Activated B cell treated with CpG ODN at 0.5 μM for 24 hours (primary cell): ENCODE measurements at regions not wholly inside any gene's neighbourhood (a gene's known extent, or its start where the extent isn't known, plus 50 kb on each side); places are given as distances from the start of the nearest gene placed in this dataset.

Source experiments
- ATAC-seq: fragments of 200-7000 bp; cut with Tn5 transposase; one replicate; pipeline ENCODE4 v1.10.0; 2021; ENCODE audit warnings: low read depth, mild to moderate bottlenecking, moderate library complexity
- CTCF ChIA-PET: fragments of 350-600 bp; sonication (Branson Sonifier 250); formaldehyde crosslinking; loops from one replicate; lab custom pipeline; 2021; ENCODE audit warnings: antibody characterized with exemption; lab: Charles Lee
- POLR2A ChIA-PET: fragments of 350-600 bp; sonication (Branson Sonifier 250); formaldehyde crosslinking; loops from one replicate; lab custom pipeline; 2021; ENCODE audit warnings: antibody characterized with exemption; lab: Charles Lee
- DNase-seq: peaks from one replicate; pipeline ENCODE4 v3.0.0; 2022
- H3K27ac Mint-ChIP-seq: one replicate; pipeline ENCODE4 v1.8.0; 2020; ENCODE audit warnings: mixed read lengths
- H3K27me3 Mint-ChIP-seq: one replicate; pipeline ENCODE4 v1.8.0; 2021; ENCODE audit warnings: mixed read lengths
- H3K36me3 Mint-ChIP-seq: one replicate; pipeline ENCODE4 v1.8.0; 2021; ENCODE audit warnings: low read depth, mixed read lengths
- H3K4me1 Mint-ChIP-seq: one replicate; pipeline ENCODE4 v1.8.0; 2021; ENCODE audit warnings: mixed read lengths
- H3K4me3 Mint-ChIP-seq: one replicate; pipeline ENCODE4 v1.8.0; 2020; ENCODE audit warnings: mild to moderate bottlenecking, mixed read lengths
- H3K9me3 Mint-ChIP-seq: one replicate; pipeline ENCODE4 v1.8.0; 2020; ENCODE audit warnings: mixed read lengths
- intact Hi-C: fragments of 100-400 bp; cut with micrococcal nuclease; formaldehyde crosslinking; loops from one replicate; pipeline ENCODE4 v1.15.1; 2024
- TF ChIP-seq, protein P1 (sequence below): fragments of 200-600 bp; IDR thresholded peaks from one replicate; pipeline ENCODE4 v1.8.0; 2022; ENCODE audit warnings: antibody characterized with exemption, mild to moderate bottlenecking

DNA sequence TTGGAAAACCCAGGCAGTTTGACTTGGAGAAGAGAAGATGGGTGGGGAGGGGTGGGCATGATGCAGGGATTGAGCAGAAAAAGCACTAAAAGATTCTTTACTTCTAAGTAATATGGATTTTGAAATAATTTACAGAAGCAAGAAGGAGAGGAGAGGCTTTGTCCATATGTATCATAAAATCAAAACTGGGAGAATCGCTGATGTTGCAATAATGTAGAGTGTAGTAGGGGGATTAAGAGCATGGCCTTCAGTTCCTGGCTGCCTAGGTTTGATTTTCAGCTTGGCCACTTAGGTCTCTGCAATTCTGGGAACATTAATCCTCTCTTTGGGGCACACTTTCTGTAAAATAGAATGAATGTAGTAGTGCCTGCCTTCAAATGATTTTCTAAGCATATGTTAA lies 1760.4 kb upstream of the CELF4 start:
- POLR2A ChIA-PET: no interaction called here
- DNase-seq: no peak
- intact Hi-C loops: no loop called here
- CTCF ChIA-PET: no interaction called here
- H3K27ac Mint-ChIP-seq: no peak overlapping the region
- H3K9me3 Mint-ChIP-seq: no peaks in the 10 kb centered on the region
- H3K27me3 Mint-ChIP-seq: no peaks in the 10 kb centered on the region
- no peaks in the 10 kb centered on the region for H3K36me3 Mint-ChIP-seq
- H3K4me3 Mint-ChIP-seq: no peak overlapping the region
- H3K4me1 Mint-ChIP-seq: no peaks in the 10 kb centered on the region
- no peak for ATAC-seq
- TF ChIP-seq, protein P1, sequence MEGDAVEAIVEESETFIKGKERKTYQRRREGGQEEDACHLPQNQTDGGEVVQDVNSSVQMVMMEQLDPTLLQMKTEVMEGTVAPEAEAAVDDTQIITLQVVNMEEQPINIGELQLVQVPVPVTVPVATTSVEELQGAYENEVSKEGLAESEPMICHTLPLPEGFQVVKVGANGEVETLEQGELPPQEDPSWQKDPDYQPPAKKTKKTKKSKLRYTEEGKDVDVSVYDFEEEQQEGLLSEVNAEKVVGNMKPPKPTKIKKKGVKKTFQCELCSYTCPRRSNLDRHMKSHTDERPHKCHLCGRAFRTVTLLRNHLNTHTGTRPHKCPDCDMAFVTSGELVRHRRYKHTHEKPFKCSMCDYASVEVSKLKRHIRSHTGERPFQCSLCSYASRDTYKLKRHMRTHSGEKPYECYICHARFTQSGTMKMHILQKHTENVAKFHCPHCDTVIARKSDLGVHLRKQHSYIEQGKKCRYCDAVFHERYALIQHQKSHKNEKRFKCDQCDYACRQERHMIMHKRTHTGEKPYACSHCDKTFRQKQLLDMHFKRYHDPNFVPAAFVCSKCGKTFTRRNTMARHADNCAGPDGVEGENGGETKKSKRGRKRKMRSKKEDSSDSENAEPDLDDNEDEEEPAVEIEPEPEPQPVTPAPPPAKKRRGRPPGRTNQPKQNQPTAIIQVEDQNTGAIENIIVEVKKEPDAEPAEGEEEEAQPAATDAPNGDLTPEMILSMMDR: no peak

- CTCF ChIA-PET: no interaction called here
- intact Hi-C loops: no loop called here
- H3K9me3 Mint-ChIP-seq: no peaks in the 10 kb centered on the region
Measured at GRCh38 chr18:39319141-39319540, 1753.5 kb upstream of the CELF4 start.

GRCh38 chr18:39318462-39318861 lies 1752.9 kb upstream of the CELF4 start:
- Mint-ChIP-seq H3K4me1 (peaks cover 5% of the 10 kb centered on the region), H3K27me3 (no peaks in the 10 kb centered on the region), H3K4me3 (no peak overlapping the region), H3K9me3 (no peaks in the 10 kb centered on the region), H3K36me3 (no peaks in the 10 kb centered on the region), H3K27ac (no peak overlapping the region)
- TF ChIP-seq, protein P1: no peak
- POLR2A ChIA-PET: no interaction called here
- intact Hi-C loops: no loop called here
- CTCF ChIA-PET: no interaction called here
- ATAC-seq: no peak
- no peak for DNase-seq

More at GRCh38 chr18:39319141-39319540, 1753.5 kb upstream of the CELF4 start:
- Mint-ChIP-seq H3K27ac (no peak overlapping the region), H3K4me1 (peaks cover 5% of the 10 kb centered on the region), H3K27me3 (no peaks in the 10 kb centered on the region), H3K4me3 (no peak overlapping the region), H3K36me3 (no peaks in the 10 kb centered on the region)
- ATAC-seq: no peak
- POLR2A ChIA-PET: no interaction called here
- DNase-seq: no peak
- TF ChIP-seq, protein P1: no peak

- intact Hi-C loops: no loop called here
- Mint-ChIP-seq H3K4me3 (no peak overlapping the region), H3K9me3 (peaks cover 2% of the 10 kb centered on the region), H3K27ac (no peak overlapping the region), H3K36me3 (no peaks in the 10 kb centered on the region), H3K27me3 (no peaks in the 10 kb centered on the region), H3K4me1 (peaks cover 5% of the 10 kb centered on the region)
- no peak for DNase-seq
- CTCF ChIA-PET: no interaction called here
- no peak for ATAC-seq
- TF ChIP-seq, protein P1: no peak
- POLR2A ChIA-PET: no interaction called here
Measured at GRCh38 chr18:39318008-39318407, 1752.4 kb upstream of the CELF4 start.

DNA sequence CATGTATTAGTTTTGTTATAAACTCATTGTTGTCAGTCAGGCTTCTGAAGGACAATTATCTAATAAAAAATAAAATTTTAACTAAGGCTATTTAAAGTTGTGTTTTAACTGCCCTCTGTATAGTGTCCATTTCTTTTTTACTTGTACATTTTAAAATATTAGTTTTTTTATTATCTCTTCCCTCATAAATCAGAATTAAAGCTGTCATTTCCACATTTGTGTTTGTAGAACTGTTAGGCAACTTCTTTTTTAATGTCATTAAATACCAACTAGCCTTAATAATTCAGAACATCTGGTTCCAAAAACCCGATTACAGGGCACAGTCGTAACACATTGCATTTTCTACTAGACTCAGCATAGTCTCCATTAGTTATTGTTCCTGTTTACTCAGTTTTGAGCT lies 1749.0 kb upstream of the CELF4 start:
- intact Hi-C loops: no loop called here
- DNase-seq (no peak), ATAC-seq (no peak)
- ChIA-PET POLR2A (no interaction called here), CTCF (no interaction called here)
- Mint-ChIP-seq H3K4me1 (peaks cover 5% of the 10 kb centered on the region), H3K9me3 (peaks cover 2% of the 10 kb centered on the region), H3K36me3 (no peaks in the 10 kb centered on the region), H3K4me3 (no peak overlapping the region), H3K27me3 (no peaks in the 10 kb centered on the region), H3K27ac (no peak overlapping the region)
- TF ChIP-seq, protein P1: no peak
